ENCODE measurements at regions not wholly inside any gene's neighbourhood (a gene's known extent, or its start where the extent isn't known, plus 50 kb on each side); places are given as distances from the start of the nearest gene placed in this dataset.

- Histone ChIP-seq H4K20me1 (ENCODE audit: insufficient read depth, low read length, poor library complexity, severe bottlenecking) (no peaks in the 10 kb centered on the region), H3K79me2 (ENCODE audit: insufficient read depth, low read length) (no peaks in the 10 kb centered on the region)
Measured at GRCh38 chr20:17108896-17109295, 117.9 kb upstream of the PCSK2 start.

GRCh38 chr20:17109307-17109706 lies 117.5 kb upstream of the PCSK2 start:
- Histone ChIP-seq H3F3A (ENCODE audit: low read depth) (no peaks in the 10 kb centered on the region), H2AFZ (ENCODE audit: low read length) (no peak overlapping the region), H4K20me1 (ENCODE audit: insufficient read depth, low read length, poor library complexity, severe bottlenecking) (no peaks in the 10 kb centered on the region), H3K9me2 (replicated peaks; ENCODE audit: low read depth, low read length) (no peaks in the 10 kb centered on the region), H3K27me3 (ENCODE audit: insufficient read depth, low read length, poor library complexity, severe bottlenecking) (no peaks in the 10 kb centered on the region), H3K36me3 (ENCODE audit: insufficient read depth, low read length) (no peaks in the 10 kb centered on the region), H3K9ac (ENCODE audit: low read depth, low read length, poor library complexity, severe bottlenecking) (no peak overlapping the region), H3K4me2 (ENCODE audit: low read depth, low read length, poor library complexity, severe bottlenecking) (no peak overlapping the region), H3K79me2 (ENCODE audit: insufficient read depth, low read length) (no peaks in the 10 kb centered on the region), H3K4me1 (ENCODE audit: insufficient read depth, low read length, poor library complexity, severe bottlenecking) (no peaks in the 10 kb centered on the region), H3K4me3 (ENCODE audit: low read length, poor library complexity, severe bottlenecking) (no peak overlapping the region), H3K9me3 (ENCODE audit: insufficient read depth, low read depth, low read length) (no peaks in the 10 kb centered on the region)
- no peak for TF ChIP-seq EZH2phosphoT487 (IDR thresholded peaks at IDR 0.05; ENCODE audit: borderline replicate concordance)
- TF ChIP-seq, protein P1, sequence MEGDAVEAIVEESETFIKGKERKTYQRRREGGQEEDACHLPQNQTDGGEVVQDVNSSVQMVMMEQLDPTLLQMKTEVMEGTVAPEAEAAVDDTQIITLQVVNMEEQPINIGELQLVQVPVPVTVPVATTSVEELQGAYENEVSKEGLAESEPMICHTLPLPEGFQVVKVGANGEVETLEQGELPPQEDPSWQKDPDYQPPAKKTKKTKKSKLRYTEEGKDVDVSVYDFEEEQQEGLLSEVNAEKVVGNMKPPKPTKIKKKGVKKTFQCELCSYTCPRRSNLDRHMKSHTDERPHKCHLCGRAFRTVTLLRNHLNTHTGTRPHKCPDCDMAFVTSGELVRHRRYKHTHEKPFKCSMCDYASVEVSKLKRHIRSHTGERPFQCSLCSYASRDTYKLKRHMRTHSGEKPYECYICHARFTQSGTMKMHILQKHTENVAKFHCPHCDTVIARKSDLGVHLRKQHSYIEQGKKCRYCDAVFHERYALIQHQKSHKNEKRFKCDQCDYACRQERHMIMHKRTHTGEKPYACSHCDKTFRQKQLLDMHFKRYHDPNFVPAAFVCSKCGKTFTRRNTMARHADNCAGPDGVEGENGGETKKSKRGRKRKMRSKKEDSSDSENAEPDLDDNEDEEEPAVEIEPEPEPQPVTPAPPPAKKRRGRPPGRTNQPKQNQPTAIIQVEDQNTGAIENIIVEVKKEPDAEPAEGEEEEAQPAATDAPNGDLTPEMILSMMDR (conservative IDR thresholded peaks at IDR 0.05; ENCODE audit: low read length): no peak

More at GRCh38 chr20:17108896-17109295, 117.9 kb upstream of the PCSK2 start:
- Histone ChIP-seq H3K9ac (ENCODE audit: low read depth, low read length, poor library complexity, severe bottlenecking) (no peak overlapping the region), H3K4me3 (ENCODE audit: low read length, poor library complexity, severe bottlenecking) (no peak overlapping the region), H3K27me3 (ENCODE audit: insufficient read depth, low read length, poor library complexity, severe bottlenecking) (no peaks in the 10 kb centered on the region), H2AFZ (ENCODE audit: low read length) (no peak overlapping the region), H3K4me2 (ENCODE audit: low read depth, low read length, poor library complexity, severe bottlenecking) (no peak overlapping the region), H3K4me1 (ENCODE audit: insufficient read depth, low read length, poor library complexity, severe bottlenecking) (no peaks in the 10 kb centered on the region), H3F3A (ENCODE audit: low read depth) (no peaks in the 10 kb centered on the region), H3K36me3 (ENCODE audit: insufficient read depth, low read length) (no peaks in the 10 kb centered on the region), H3K9me2 (replicated peaks; ENCODE audit: low read depth, low read length) (no peaks in the 10 kb centered on the region), H3K9me3 (ENCODE audit: insufficient read depth, low read depth, low read length) (no peaks in the 10 kb centered on the region)
- TF ChIP-seq, protein P1 (conservative IDR thresholded peaks at IDR 0.05; ENCODE audit: low read length): no peak
- no peak for TF ChIP-seq EZH2phosphoT487 (IDR thresholded peaks at IDR 0.05; ENCODE audit: borderline replicate concordance)

DNA sequence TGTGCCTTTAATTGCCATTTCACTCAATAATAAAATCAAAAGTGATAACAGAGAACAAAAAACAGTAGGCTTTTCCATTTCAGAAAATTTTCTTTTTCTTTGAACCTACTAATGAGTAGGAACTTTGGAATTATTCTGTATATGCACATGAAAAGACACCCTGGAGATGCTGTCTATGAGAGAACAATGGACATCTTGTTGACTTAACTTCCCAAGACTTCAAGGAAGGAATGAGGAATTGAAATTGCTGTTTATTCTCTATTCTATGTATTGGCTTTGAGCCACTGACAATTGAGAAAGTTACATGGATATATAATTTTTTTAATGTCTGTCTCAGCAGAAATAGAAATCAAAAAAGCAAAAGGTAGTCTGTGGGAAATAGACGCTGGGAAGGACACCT lies 98.6 kb upstream of the PCSK2 start:
- no peaks in the 10 kb centered on the region for H3K27me3 ChIP-seq (ENCODE audit: insufficient read depth, low read length, poor library complexity, severe bottlenecking)

More for the DNA sequence above, 98.6 kb upstream of the PCSK2 start:
- H3K9me3 ChIP-seq (ENCODE audit: insufficient read depth, low read depth, low read length): no peaks in the 10 kb centered on the region
- H3K4me1 ChIP-seq (ENCODE audit: insufficient read depth, low read length, poor library complexity, severe bottlenecking): no peaks in the 10 kb centered on the region
- no peak overlapping the region for H3K4me2 ChIP-seq (ENCODE audit: low read depth, low read length, poor library complexity, severe bottlenecking)
- no peaks in the 10 kb centered on the region for H3K79me2 ChIP-seq (ENCODE audit: insufficient read depth, low read length)
- no peak overlapping the region for H3K4me3 ChIP-seq (ENCODE audit: low read length, poor library complexity, severe bottlenecking)
- H4K20me1 ChIP-seq (ENCODE audit: insufficient read depth, low read length, poor library complexity, severe bottlenecking): no peaks in the 10 kb centered on the region
- H3K9me2 ChIP-seq (replicated peaks; ENCODE audit: low read depth, low read length): no peaks in the 10 kb centered on the region
- H3F3A ChIP-seq (ENCODE audit: low read depth): no peaks in the 10 kb centered on the region
- H2AFZ ChIP-seq (ENCODE audit: low read length): no peak overlapping the region
- no peaks in the 10 kb centered on the region for H3K36me3 ChIP-seq (ENCODE audit: insufficient read depth, low read length)
- no peak overlapping the region for H3K9ac ChIP-seq (ENCODE audit: low read depth, low read length, poor library complexity, severe bottlenecking)
- TF ChIP-seq, protein P1 (conservative IDR thresholded peaks at IDR 0.05; ENCODE audit: low read length): no peak
- TF ChIP-seq EZH2phosphoT487 (IDR thresholded peaks at IDR 0.05; ENCODE audit: borderline replicate concordance): no peak
